GM12873 (cell line): ENCODE measurements at regions not wholly inside any gene's neighbourhood (a gene's known extent, or its start where the extent isn't known, plus 50 kb on each side); places are given as distances from the start of the nearest gene placed in this dataset.

ENCODE experiments used
- CTCF ChIP-seq: IDR thresholded peaks from 2 replicates; pipeline ENCODE4 v1.5.1; 2012; ENCODE audit warnings: low read depth, mild to moderate bottlenecking, moderate library complexity, low read length, control low read depth; ENCODE audit not compliant: insufficient read depth; ENCODE audit errors: missing control alignments

- TF ChIP-seq CTCF = no peak
Measured at GRCh38 chr5:114716955-114717354, 355.1 kb downstream of the KCNN2 start.

DNA sequence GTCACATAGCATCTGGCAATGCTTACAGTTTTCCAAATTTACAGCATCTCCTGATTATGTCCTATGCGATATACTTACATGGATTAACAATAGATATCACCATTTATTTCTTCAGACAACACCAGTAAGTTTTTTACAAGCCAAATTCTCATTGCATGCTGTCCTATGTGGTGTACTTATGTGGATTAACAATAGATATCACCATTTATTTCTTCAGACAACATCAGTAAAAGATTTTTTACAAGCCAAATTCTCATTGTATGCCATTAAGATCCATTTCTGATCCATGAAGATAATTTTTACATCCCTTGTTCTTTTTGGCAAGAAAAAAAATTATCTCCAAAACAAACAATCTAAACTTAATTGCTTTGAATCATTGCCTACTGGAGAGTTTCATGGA, 340.9 kb downstream of the KCNN2 start:
- TF ChIP-seq CTCF = no peak

GRCh38 chr5:114702136-114702535, 340.3 kb downstream of the KCNN2 start:
- no peak for TF ChIP-seq CTCF

DNA sequence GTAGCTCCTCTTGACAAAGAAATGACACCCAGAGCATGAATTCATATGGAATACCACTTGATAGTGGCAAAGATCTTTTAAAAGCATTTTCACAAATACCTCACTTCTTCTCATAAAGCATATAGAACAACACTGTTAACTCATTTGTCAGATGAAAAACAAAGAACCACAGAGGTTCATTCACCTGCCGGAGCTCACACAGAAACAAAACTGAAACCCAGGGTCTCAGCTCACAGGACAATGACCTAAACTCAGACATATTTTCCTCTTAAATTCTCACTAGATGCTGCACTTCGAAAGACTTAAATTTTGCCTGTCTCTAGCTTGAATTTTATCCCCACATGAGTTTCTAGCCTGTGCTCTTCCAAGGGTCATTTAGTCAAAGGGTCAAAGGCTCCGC, 339.0 kb downstream of the KCNN2 start:
- no peak for TF ChIP-seq CTCF

GRCh38 chr5:114695292-114695904, 333.5 kb downstream of the KCNN2 start:
- TF ChIP-seq CTCF = no peak

DNA sequence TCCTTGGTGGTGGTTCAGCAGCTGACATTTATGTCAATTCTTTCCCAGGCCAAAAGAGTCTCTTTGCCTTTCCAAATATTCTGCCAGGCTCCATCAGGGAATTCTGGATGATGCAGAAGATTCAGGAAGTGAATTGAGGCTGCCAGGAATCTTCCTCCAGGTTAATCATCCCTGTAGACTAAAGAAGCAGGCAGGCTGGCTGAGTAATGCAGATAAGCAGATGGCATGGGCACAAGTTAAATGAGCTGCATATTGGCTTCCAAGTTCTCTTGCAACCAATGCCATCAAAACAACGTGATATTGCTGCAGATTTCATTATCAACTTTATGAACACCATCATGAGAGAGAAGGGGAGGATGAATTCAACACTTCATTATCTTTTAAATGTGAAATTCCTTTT, 324.5 kb downstream of the KCNN2 start:
- no peak for TF ChIP-seq CTCF

GRCh38 chr5:114678778-114679177, 316.9 kb downstream of the KCNN2 start:
- TF ChIP-seq CTCF = no peak
